Vagina (tissue), 2 donors: ENCODE measurements at regions not wholly inside any gene's neighbourhood (a gene's known extent, or its start where the extent isn't known, plus 50 kb on each side); places are given as distances from the start of the nearest gene placed in this dataset.

Experiments
- CTCF ChIP-seq, 3 experiments: fragments of 450-650 bp in 2 of 3; fragments of 200-600 bp in 1 of 3; sonication (generic) in 1 of 3; IDR thresholded peaks; one replicate each; pipeline ENCODE4 v1.5.1; 2017 to 2019; ENCODE audit warnings: antibody characterized with exemption in 3 of 3, mild to moderate bottlenecking in 2 of 3, moderate library complexity in 2 of 3
- POLR2A ChIP-seq, 2 donors: fragments of 450-650 bp; IDR thresholded peaks; one replicate each; pipeline ENCODE4 v1.6.1; 2017; ENCODE audit warnings: antibody characterized with exemption in 2 of 2, mild to moderate bottlenecking in 2 of 2, moderate library complexity in 2 of 2

- TF ChIP-seq CTCF (IDR thresholded peaks at IDR 0.05) (no peak), POLR2A (IDR thresholded peaks at IDR 0.05) (no peak)
Measured at GRCh38 chr15:87731630-87732029, 524.9 kb downstream of the NTRK3 start.
